Gastroesophageal sphincter (tissue), 4 donors: ENCODE measurements at regions not wholly inside any gene's neighbourhood (a gene's known extent, or its start where the extent isn't known, plus 50 kb on each side); places are given as distances from the start of the nearest gene placed in this dataset.

ENCODE experiments used
- ATAC-seq: fragments of 150-250 bp; one replicate; pipeline ENCODE4 v1.9.1; 2016; ENCODE audit warnings: mild to moderate bottlenecking, moderate library complexity
- H3K27ac ChIP-seq, 4 donors: fragments of 200-600 bp; sonication (generic) in 3 of 4; 1 replicate in 3 of 4; 2 replicates in 1 of 4; pipeline ENCODE4 v1.5.1; 2016 to 2019
- H3K27me3 ChIP-seq: fragments of 200-600 bp; sonication (generic); one replicate; pipeline ENCODE4 v1.5.1; 2019
- H3K36me3 ChIP-seq, 2 donors: fragments of 200-600 bp; sonication (generic); one replicate each; pipeline ENCODE4 v1.5.1; 2019; ENCODE audit warnings: control low read depth in 1 of 2
- H3K4me1 ChIP-seq, 3 donors: fragments of 200-600 bp; sonication (generic); 1 replicate in 2 of 3; 2 replicates in 1 of 3; pipeline ENCODE4 v1.5.1; 2016 to 2019; ENCODE audit warnings: control low read depth in 2 of 3
- H3K4me3 ChIP-seq, 2 donors: fragments of 200-600 bp; sonication (generic); one replicate each; pipeline ENCODE4 v1.5.1; 2019; ENCODE audit warnings: mild to moderate bottlenecking in 1 of 2, moderate library complexity in 1 of 2
- H3K9me3 ChIP-seq, 3 donors: fragments of 200-600 bp; sonication (generic); one replicate each; pipeline ENCODE4 v1.5.1; 2017 to 2019; ENCODE audit warnings: control low read depth in 2 of 3
- EP300 ChIP-seq: sonication (generic); formaldehyde crosslinking; IDR thresholded peaks from one replicate; pipeline ENCODE4 v1.6.1; 2017; ENCODE audit warnings: antibody characterized with exemption, mild to moderate bottlenecking
- POLR2A ChIP-seq, 2 donors: fragments of 450-650 bp; IDR thresholded peaks; one replicate each; pipeline ENCODE4 v1.6.1; 2017; ENCODE audit warnings: antibody characterized with exemption in 2 of 2, mild to moderate bottlenecking in 2 of 2, moderate library complexity in 1 of 2
- POLR2AphosphoS5 ChIP-seq: sonication (generic); formaldehyde crosslinking; IDR thresholded peaks from one replicate; pipeline ENCODE4 v1.6.1; 2017; ENCODE audit warnings: antibody characterized with exemption
- WGBS, 2 donors: methylation state at CpG; one replicate each; pipeline ENCODE4 v1.1.5; 2018; ENCODE audit warnings: low coverage in 1 of 2; 5-methylcytosine and 5-hydroxymethylcytosine counted together
- TF ChIP-seq, protein P1 (sequence below), 4 experiments: fragments of 200-600 bp in 2 of 4; fragments of 450-650 bp in 2 of 4; sonication (generic) in 1 of 4; IDR thresholded peaks; one replicate each; pipeline ENCODE4 v1.5.1; 2017 to 2019; ENCODE audit warnings: antibody characterized with exemption in 4 of 4, mild to moderate bottlenecking in 2 of 4, moderate library complexity in 2 of 4

- H3K9me3 ChIP-seq: no peaks in the 10 kb centered on the region
- H3K36me3 ChIP-seq: no peaks in the 10 kb centered on the region
- H3K27ac ChIP-seq: no peak overlapping the region
- TF ChIP-seq POLR2AphosphoS5 (no peak), EP300 (no peak), POLR2A (IDR thresholded peaks at IDR 0.05) (no peak)
- TF ChIP-seq, protein P1, sequence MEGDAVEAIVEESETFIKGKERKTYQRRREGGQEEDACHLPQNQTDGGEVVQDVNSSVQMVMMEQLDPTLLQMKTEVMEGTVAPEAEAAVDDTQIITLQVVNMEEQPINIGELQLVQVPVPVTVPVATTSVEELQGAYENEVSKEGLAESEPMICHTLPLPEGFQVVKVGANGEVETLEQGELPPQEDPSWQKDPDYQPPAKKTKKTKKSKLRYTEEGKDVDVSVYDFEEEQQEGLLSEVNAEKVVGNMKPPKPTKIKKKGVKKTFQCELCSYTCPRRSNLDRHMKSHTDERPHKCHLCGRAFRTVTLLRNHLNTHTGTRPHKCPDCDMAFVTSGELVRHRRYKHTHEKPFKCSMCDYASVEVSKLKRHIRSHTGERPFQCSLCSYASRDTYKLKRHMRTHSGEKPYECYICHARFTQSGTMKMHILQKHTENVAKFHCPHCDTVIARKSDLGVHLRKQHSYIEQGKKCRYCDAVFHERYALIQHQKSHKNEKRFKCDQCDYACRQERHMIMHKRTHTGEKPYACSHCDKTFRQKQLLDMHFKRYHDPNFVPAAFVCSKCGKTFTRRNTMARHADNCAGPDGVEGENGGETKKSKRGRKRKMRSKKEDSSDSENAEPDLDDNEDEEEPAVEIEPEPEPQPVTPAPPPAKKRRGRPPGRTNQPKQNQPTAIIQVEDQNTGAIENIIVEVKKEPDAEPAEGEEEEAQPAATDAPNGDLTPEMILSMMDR (IDR thresholded peaks at IDR 0.05): no peak
- WGBS, 2 donors: 75 to 81% methylated on average over 5 of the region's 5 CpGs
- no peak for ATAC-seq
- H3K27me3 ChIP-seq: peaks cover 6% of the 10 kb centered on the region
- H3K4me1 ChIP-seq: no peaks in the 10 kb centered on the region
- no peak overlapping the region for H3K4me3 ChIP-seq
Measured at GRCh38 chr21:31397030-31397429, 53.0 kb upstream of the TIAM1 start.

GRCh38 chr21:31396399-31396798 lies 52.3 kb upstream of the TIAM1 start:
- 98% methylated on average over 4 of the region's 4 CpGs for WGBS, 2 donors

GRCh38 chr21:31395791-31396190 lies 51.7 kb upstream of the TIAM1 start:
- peaks cover 6% of the 10 kb centered on the region for H3K27me3 ChIP-seq
- TF ChIP-seq, protein P1 (IDR thresholded peaks at IDR 0.05): no peak
- TF ChIP-seq POLR2AphosphoS5: no peak
- TF ChIP-seq EP300: no peak
- TF ChIP-seq POLR2A (IDR thresholded peaks at IDR 0.05): no peak
- WGBS, 2 donors: 76 to 88% methylated on average over 2 of the region's 2 CpGs
- H3K36me3 ChIP-seq: no peaks in the 10 kb centered on the region
- ATAC-seq: no peak
- no peak overlapping the region for H3K27ac ChIP-seq
- H3K4me1 ChIP-seq: no peaks in the 10 kb centered on the region
- H3K9me3 ChIP-seq: no peaks in the 10 kb centered on the region
- H3K4me3 ChIP-seq: no peak overlapping the region

More at GRCh38 chr21:31396399-31396798, 52.3 kb upstream of the TIAM1 start:
- H3K9me3 ChIP-seq: no peaks in the 10 kb centered on the region
- H3K27ac ChIP-seq: no peak overlapping the region
- H3K4me3 ChIP-seq: no peak overlapping the region
- H3K27me3 ChIP-seq: peaks cover 6% of the 10 kb centered on the region
- no peaks in the 10 kb centered on the region for H3K36me3 ChIP-seq
- no peaks in the 10 kb centered on the region for H3K4me1 ChIP-seq
- TF ChIP-seq, protein P1 (IDR thresholded peaks at IDR 0.05): no peak
- TF ChIP-seq POLR2A (IDR thresholded peaks at IDR 0.05): no peak
- ATAC-seq: no peak

DNA sequence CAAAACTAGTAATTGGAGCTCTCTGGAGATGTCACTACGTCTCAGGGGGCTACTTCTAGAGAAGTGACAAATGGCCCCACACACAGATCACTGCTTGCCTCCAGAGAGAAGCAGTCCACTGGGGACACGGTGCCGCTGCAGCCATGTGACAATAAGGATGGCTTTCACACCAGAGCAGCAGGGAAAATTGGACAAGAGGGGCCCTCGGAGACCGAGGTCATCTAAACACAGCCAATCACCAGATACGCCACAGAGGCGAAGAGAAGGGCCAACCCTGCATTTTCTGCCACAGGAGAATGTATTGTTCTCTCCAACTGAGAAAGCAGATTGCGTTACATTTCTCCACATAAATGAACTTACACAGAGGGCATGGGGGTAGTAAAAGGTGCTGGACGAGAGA lies 51.2 kb upstream of the TIAM1 start:
- 66 to 87% methylated on average over 3 to 5 of the region's 9 CpGs for WGBS, 2 donors
- no peak for ATAC-seq
- Histone ChIP-seq H3K4me3 (no peak overlapping the region), H3K27me3 (peaks cover 6% of the 10 kb centered on the region), H3K27ac (no peak overlapping the region), H3K36me3 (no peaks in the 10 kb centered on the region), H3K9me3 (no peaks in the 10 kb centered on the region), H3K4me1 (no peaks in the 10 kb centered on the region)
- no peak for TF ChIP-seq EP300

- H3K9me3 ChIP-seq: no peaks in the 10 kb centered on the region
- H3K27ac ChIP-seq: no peak overlapping the region
- ATAC-seq: no peak
- TF ChIP-seq POLR2A (IDR thresholded peaks at IDR 0.05) (no peak), POLR2AphosphoS5 (no peak), EP300 (no peak)
- TF ChIP-seq, protein P1 (IDR thresholded peaks at IDR 0.05): no peak
- 83 to 86% methylated on average over 2 to 5 of the region's 5 CpGs for WGBS, 2 donors
- no peaks in the 10 kb centered on the region for H3K4me1 ChIP-seq
- H3K27me3 ChIP-seq: peaks cover 6% of the 10 kb centered on the region
- H3K36me3 ChIP-seq: no peaks in the 10 kb centered on the region
- H3K4me3 ChIP-seq: no peak overlapping the region
Measured at GRCh38 chr21:31394309-31394708, 50.2 kb upstream of the TIAM1 start.
